ENCODE measurements at regions not wholly inside any gene's neighbourhood (a gene's known extent, or its start where the extent isn't known, plus 50 kb on each side); places are given as distances from the start of the nearest gene placed in this dataset.

- TF ChIP-seq, protein P1, sequence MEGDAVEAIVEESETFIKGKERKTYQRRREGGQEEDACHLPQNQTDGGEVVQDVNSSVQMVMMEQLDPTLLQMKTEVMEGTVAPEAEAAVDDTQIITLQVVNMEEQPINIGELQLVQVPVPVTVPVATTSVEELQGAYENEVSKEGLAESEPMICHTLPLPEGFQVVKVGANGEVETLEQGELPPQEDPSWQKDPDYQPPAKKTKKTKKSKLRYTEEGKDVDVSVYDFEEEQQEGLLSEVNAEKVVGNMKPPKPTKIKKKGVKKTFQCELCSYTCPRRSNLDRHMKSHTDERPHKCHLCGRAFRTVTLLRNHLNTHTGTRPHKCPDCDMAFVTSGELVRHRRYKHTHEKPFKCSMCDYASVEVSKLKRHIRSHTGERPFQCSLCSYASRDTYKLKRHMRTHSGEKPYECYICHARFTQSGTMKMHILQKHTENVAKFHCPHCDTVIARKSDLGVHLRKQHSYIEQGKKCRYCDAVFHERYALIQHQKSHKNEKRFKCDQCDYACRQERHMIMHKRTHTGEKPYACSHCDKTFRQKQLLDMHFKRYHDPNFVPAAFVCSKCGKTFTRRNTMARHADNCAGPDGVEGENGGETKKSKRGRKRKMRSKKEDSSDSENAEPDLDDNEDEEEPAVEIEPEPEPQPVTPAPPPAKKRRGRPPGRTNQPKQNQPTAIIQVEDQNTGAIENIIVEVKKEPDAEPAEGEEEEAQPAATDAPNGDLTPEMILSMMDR (conservative IDR thresholded peaks at IDR 0.05; ENCODE audit: low read depth, low read length) = no peak
- no peak for TF ChIP-seq EZH2phosphoT487 (IDR thresholded peaks at IDR 0.05; ENCODE audit: borderline replicate concordance, low read length)
Observed at GRCh38 chr18:40371673-40372072, 1583.4 kb upstream of the PIK3C3 start.
